ENCODE measurements at regions not wholly inside any gene's neighbourhood (a gene's known extent, or its start where the extent isn't known, plus 50 kb on each side); places are given as distances from the start of the nearest gene placed in this dataset.

DNA sequence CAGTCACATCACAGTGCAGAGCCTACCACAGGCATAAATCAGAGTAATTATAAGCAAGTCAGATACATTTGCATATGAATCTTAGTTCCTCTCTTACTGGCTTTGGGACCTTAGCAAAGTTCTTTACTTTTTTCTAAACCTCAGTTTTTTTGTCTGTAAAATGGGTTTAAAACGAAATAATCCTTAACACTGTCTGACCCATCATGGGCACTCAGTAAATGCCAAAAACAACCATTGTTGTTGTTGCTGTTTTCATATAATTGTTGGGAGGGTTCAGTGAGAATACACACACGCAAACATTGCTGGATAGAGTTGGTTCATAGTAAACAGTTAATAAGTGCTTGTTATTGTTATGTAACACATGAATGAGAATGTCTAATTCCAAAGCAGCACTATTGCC lies 184.9 kb downstream of the BLID start:
- H3K14ac ChIP-seq (ENCODE audit: insufficient read depth, low read length) = no peak overlapping the region

More for the DNA sequence above, 184.9 kb downstream of the BLID start:
- no peak overlapping the region for H2AFZ ChIP-seq (ENCODE audit: low read length)
- no peak overlapping the region for H4K5ac ChIP-seq (ENCODE audit: insufficient read length, low read depth, low read length)
- H3K4me2 ChIP-seq (ENCODE audit: insufficient read depth, insufficient read length, low read length) = no peak overlapping the region
- no peak overlapping the region for H2BK5ac ChIP-seq (ENCODE audit: insufficient read length, low read length)
- H4K20me1 ChIP-seq (ENCODE audit: control insufficient read depth, insufficient read depth, insufficient read length) = no peaks in the 10 kb centered on the region
- no peak overlapping the region for H3K56ac ChIP-seq (ENCODE audit: insufficient read length, low read depth, low read length)
- peaks cover 12% of the 10 kb centered on the region for H3K23me2 ChIP-seq (ENCODE audit: insufficient read length, low read depth, low read length, poor library complexity, severe bottlenecking)
- WGBS (ENCODE audit: extremely low coverage, insufficient read length, low lambda C conversion rate) = no CpG with 5 or more reads among the region's 2 CpGs
- no peaks in the 10 kb centered on the region for H3K79me2 ChIP-seq (ENCODE audit: insufficient read depth, low read length)
- H3K27ac Mint-ChIP-seq = no peak overlapping the region
- TF ChIP-seq, protein P1, sequence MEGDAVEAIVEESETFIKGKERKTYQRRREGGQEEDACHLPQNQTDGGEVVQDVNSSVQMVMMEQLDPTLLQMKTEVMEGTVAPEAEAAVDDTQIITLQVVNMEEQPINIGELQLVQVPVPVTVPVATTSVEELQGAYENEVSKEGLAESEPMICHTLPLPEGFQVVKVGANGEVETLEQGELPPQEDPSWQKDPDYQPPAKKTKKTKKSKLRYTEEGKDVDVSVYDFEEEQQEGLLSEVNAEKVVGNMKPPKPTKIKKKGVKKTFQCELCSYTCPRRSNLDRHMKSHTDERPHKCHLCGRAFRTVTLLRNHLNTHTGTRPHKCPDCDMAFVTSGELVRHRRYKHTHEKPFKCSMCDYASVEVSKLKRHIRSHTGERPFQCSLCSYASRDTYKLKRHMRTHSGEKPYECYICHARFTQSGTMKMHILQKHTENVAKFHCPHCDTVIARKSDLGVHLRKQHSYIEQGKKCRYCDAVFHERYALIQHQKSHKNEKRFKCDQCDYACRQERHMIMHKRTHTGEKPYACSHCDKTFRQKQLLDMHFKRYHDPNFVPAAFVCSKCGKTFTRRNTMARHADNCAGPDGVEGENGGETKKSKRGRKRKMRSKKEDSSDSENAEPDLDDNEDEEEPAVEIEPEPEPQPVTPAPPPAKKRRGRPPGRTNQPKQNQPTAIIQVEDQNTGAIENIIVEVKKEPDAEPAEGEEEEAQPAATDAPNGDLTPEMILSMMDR (conservative IDR thresholded peaks at IDR 0.05) = no peak
- H2BK15ac ChIP-seq (ENCODE audit: low read depth, low read length) = no peak overlapping the region
- H3K4me3 Mint-ChIP-seq = no peak overlapping the region
- no peak overlapping the region for H2AK5ac ChIP-seq (ENCODE audit: insufficient read length, low read length)
- H2BK120ac ChIP-seq (ENCODE audit: low read depth, low read length, poor library complexity, severe bottlenecking) = no peak overlapping the region
- H3K9ac ChIP-seq (ENCODE audit: extremely low read depth, insufficient read length, low read length) = no peak overlapping the region
- H3K4me1 Mint-ChIP-seq = peaks cover 25 to 26% of the 10 kb centered on the region in 2 experiments
- no peaks in the 10 kb centered on the region; the same call in 1 of the 2 replicates for H3K27me3 ChIP-seq (ENCODE audit: insufficient read depth, low read length)
- no peak overlapping the region for H3K27ac ChIP-seq (ENCODE audit: insufficient read length, low read depth, low read length)
- H3K4me1 ChIP-seq (ENCODE audit: insufficient read depth, low read length) = peaks cover 2% of the 10 kb centered on the region; the same call in 1 of the 2 replicates
- no peak overlapping the region for H4K91ac ChIP-seq (ENCODE audit: insufficient read length, low read depth, low read length)
- no peak overlapping the region for H3K4ac ChIP-seq (ENCODE audit: low read depth, low read length)
- no peak overlapping the region for H2BK20ac ChIP-seq (ENCODE audit: low read depth, low read length, poor library complexity, severe bottlenecking)
- no peak overlapping the region for H4K8ac ChIP-seq (replicated peaks; ENCODE audit: insufficient read length, low read depth, low read length)
- no peak overlapping the region for H3T11ph ChIP-seq (ENCODE audit: low read length)
- no peaks in the 10 kb centered on the region for H3K36me3 Mint-ChIP-seq (ENCODE audit: insufficient read depth in 1 of 3, low read depth in 3 of 3)
- no peak overlapping the region for H3K18ac ChIP-seq (ENCODE audit: insufficient read length, low read depth, low read length)
- H3K23ac ChIP-seq (ENCODE audit: insufficient read length, low read depth, low read length) = no peak overlapping the region
- H3K9me3 ChIP-seq (ENCODE audit: control insufficient read depth, low read depth, low read length) = no peaks in the 10 kb centered on the region
- H3K9me3 Mint-ChIP-seq = no peaks in the 10 kb centered on the region
- H3K27me3 Mint-ChIP-seq (ENCODE audit: low read depth) = peaks cover 5% of the 10 kb centered on the region
- no peak for DNase-seq
- no peak overlapping the region for H2BK12ac ChIP-seq (ENCODE audit: insufficient read length, low read depth, low read length)
- no peaks in the 10 kb centered on the region for H3K79me1 ChIP-seq (ENCODE audit: insufficient read depth, low read depth, low read length, poor library complexity, severe bottlenecking)
